GM23338 (cell line): ENCODE measurements at regions not wholly inside any gene's neighbourhood (a gene's known extent, or its start where the extent isn't known, plus 50 kb on each side); places are given as distances from the start of the nearest gene placed in this dataset.

ENCODE experiments used
- CREB1 ChIP-seq: fragments of 250-450 bp; sonication (Bioruptor Pico); IDR thresholded peaks from 2 replicates; pipeline ENCODE4 v1.5.0; 2020; ENCODE audit warnings: low read depth, mild to moderate bottlenecking, moderate library complexity
- EZH2 ChIP-seq: fragments of 200-600 bp; sonication (generic); IDR thresholded peaks from one replicate; pipeline ENCODE4 v1.8.0; 2017; ENCODE audit warnings: antibody characterized with exemption, mild to moderate bottlenecking, low read depth; ENCODE audit not compliant: unreplicated experiment
- JUNB ChIP-seq: IDR thresholded peaks from one replicate; pipeline ENCODE4 v1.6.1; 2016; ENCODE audit warnings: antibody characterized with exemption; ENCODE audit not compliant: unreplicated experiment
- POLR2AphosphoS5 ChIP-seq: IDR thresholded peaks from 2 replicates; pipeline ENCODE4 v1.6.1; 2016; ENCODE audit warnings: antibody characterized with exemption, low read depth
- TF ChIP-seq, protein P1 (sequence below): IDR thresholded peaks from one replicate; pipeline ENCODE4 v1.6.1; 2018; ENCODE audit warnings: antibody characterized with exemption; ENCODE audit not compliant: unreplicated experiment
- TF ChIP-seq, protein P2 (sequence below), 2 experiments: fragments of 200-600 bp in 1 of 2; sonication (generic) in 1 of 2; conservative IDR thresholded peaks; 2 replicates each; pipeline versions ENCODE4 v1.5.1 to v1.6.1; 2016 to 2017; ENCODE audit warnings: antibody characterized with exemption in 2 of 2, low read depth in 2 of 2, mild to moderate bottlenecking in 2 of 2, moderate library complexity in 1 of 2

DNA sequence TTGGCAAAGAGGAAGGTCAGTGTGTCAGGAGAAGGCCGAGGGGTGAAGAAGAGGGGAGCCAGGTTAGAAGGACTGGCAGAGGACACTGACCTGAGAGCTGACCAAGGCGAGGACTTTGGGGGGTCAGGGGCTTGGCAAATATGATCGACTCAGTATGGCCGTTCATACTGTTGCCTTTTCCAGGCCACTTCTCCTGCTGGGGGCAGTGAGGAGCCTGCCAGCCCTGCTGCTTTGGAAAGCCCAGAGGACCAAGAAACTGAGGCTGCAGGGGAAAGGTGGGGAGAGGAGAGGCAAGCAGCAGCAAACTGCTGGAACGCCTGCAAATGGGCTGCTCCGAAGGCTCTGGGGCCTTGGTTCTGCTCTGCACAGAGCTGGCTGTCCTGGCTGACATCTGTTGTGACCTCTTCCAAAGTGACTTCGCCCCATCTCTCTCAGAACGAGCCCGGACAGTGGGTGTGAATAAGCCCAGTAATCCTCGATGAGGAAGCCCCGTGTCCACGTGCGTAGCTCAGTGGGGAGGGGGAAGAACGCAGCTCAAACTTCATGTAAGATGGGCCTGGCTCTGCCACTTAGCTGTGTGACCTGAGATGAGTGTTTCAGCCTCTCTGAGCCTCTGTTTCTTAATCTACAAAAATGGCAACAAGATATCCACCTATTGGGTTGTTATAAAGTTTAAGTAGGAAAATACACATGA lies 111.3 kb downstream of the SALL1 start:
- TF ChIP-seq, protein P1, sequence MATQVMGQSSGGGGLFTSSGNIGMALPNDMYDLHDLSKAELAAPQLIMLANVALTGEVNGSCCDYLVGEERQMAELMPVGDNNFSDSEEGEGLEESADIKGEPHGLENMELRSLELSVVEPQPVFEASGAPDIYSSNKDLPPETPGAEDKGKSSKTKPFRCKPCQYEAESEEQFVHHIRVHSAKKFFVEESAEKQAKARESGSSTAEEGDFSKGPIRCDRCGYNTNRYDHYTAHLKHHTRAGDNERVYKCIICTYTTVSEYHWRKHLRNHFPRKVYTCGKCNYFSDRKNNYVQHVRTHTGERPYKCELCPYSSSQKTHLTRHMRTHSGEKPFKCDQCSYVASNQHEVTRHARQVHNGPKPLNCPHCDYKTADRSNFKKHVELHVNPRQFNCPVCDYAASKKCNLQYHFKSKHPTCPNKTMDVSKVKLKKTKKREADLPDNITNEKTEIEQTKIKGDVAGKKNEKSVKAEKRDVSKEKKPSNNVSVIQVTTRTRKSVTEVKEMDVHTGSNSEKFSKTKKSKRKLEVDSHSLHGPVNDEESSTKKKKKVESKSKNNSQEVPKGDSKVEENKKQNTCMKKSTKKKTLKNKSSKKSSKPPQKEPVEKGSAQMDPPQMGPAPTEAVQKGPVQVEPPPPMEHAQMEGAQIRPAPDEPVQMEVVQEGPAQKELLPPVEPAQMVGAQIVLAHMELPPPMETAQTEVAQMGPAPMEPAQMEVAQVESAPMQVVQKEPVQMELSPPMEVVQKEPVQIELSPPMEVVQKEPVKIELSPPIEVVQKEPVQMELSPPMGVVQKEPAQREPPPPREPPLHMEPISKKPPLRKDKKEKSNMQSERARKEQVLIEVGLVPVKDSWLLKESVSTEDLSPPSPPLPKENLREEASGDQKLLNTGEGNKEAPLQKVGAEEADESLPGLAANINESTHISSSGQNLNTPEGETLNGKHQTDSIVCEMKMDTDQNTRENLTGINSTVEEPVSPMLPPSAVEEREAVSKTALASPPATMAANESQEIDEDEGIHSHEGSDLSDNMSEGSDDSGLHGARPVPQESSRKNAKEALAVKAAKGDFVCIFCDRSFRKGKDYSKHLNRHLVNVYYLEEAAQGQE = no peak
- TF ChIP-seq, protein P2, sequence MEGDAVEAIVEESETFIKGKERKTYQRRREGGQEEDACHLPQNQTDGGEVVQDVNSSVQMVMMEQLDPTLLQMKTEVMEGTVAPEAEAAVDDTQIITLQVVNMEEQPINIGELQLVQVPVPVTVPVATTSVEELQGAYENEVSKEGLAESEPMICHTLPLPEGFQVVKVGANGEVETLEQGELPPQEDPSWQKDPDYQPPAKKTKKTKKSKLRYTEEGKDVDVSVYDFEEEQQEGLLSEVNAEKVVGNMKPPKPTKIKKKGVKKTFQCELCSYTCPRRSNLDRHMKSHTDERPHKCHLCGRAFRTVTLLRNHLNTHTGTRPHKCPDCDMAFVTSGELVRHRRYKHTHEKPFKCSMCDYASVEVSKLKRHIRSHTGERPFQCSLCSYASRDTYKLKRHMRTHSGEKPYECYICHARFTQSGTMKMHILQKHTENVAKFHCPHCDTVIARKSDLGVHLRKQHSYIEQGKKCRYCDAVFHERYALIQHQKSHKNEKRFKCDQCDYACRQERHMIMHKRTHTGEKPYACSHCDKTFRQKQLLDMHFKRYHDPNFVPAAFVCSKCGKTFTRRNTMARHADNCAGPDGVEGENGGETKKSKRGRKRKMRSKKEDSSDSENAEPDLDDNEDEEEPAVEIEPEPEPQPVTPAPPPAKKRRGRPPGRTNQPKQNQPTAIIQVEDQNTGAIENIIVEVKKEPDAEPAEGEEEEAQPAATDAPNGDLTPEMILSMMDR (conservative IDR thresholded peaks at IDR 0.05; ENCODE audit: low read depth in 2 of 2) = peak in 1 of 2 experiments; percentile 53; a peak in 2 of 4 replicates
- TF ChIP-seq POLR2AphosphoS5 (no peak), CREB1 (CRISPR knock-in tag) (no peak), EZH2 (no peak), JUNB (no peak)
